Esophagus squamous epithelium (tissue), 4 donors: ENCODE measurements at regions not wholly inside any gene's neighbourhood (a gene's known extent, or its start where the extent isn't known, plus 50 kb on each side); places are given as distances from the start of the nearest gene placed in this dataset.

Experiments used
- POLR2A ChIP-seq, 4 donors: fragments of 450-650 bp; IDR thresholded peaks; one replicate each; pipeline ENCODE4 v1.6.1; 2017; ENCODE audit warnings: antibody characterized with exemption in 4 of 4, mild to moderate bottlenecking in 4 of 4, moderate library complexity in 3 of 4
- TF ChIP-seq, protein P1 (sequence below), 6 experiments: fragments of 450-650 bp in 4 of 6; fragments of 200-600 bp in 2 of 6; sonication (generic) in 2 of 6; IDR thresholded peaks; one replicate each; pipeline ENCODE4 v1.5.1; 2016 to 2019; ENCODE audit warnings: antibody characterized with exemption in 6 of 6, mild to moderate bottlenecking in 4 of 6, moderate library complexity in 4 of 6

DNA sequence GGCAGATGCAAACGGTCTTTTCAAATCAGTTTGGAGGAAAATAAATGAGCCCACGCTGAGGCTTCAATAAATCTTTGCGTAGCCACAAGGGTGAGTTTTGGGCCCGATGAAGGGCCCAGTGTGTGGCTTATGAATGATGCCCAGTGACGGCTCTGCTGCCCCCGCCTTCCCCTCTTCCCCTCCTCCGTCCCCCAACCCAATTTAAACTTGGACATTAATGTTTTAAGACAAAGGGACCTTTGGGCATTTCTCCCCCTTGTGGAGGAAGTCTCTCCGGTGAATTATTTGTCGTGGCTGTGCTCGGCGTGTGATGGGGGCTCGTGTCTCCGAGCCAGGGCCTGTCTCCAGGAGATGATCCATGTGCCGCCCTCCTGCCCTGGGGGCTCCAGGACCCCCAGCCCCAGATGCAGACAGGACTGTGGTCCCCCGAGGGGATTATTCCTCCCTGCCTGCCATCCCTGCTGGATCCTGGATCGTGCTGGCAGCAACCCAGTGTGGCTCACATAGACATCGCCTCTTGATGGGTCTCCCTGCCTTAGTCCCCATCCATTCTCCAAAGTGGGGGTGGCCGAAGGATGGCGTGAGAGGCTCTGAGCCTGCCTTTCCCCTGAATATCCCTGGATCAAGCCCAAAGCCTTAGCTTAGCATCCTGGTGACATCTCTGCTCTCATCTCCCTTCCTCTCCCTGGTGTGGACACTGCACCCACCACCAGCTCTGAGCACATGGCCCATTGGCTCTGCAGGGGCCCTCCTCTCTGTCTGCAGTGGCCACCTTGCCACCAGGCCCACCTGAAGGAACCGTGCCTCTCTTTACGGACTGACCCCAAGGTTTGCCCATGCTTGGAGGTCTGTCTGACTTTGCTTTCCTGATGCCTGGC is 56.4 kb downstream of the SMIM38 start:
- TF ChIP-seq, protein P1, sequence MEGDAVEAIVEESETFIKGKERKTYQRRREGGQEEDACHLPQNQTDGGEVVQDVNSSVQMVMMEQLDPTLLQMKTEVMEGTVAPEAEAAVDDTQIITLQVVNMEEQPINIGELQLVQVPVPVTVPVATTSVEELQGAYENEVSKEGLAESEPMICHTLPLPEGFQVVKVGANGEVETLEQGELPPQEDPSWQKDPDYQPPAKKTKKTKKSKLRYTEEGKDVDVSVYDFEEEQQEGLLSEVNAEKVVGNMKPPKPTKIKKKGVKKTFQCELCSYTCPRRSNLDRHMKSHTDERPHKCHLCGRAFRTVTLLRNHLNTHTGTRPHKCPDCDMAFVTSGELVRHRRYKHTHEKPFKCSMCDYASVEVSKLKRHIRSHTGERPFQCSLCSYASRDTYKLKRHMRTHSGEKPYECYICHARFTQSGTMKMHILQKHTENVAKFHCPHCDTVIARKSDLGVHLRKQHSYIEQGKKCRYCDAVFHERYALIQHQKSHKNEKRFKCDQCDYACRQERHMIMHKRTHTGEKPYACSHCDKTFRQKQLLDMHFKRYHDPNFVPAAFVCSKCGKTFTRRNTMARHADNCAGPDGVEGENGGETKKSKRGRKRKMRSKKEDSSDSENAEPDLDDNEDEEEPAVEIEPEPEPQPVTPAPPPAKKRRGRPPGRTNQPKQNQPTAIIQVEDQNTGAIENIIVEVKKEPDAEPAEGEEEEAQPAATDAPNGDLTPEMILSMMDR (IDR thresholded peaks at IDR 0.05), result no peak
- no peak for TF ChIP-seq POLR2A (IDR thresholded peaks at IDR 0.05)
